PC-3 (cell line): ENCODE measurements at regions not wholly inside any gene's neighbourhood (a gene's known extent, or its start where the extent isn't known, plus 50 kb on each side); places are given as distances from the start of the nearest gene placed in this dataset.

ENCODE experiments used
- CTCF ChIP-seq: fragments of 300-600 bp; sonication (generic); conservative IDR thresholded peaks from 2 replicates; pipeline ENCODE4 v1.5.1; 2017; ENCODE audit warnings: antibody characterized with exemption, low read depth, mild to moderate bottlenecking, low read length
- EZH2phosphoT487 ChIP-seq: fragments of 300-600 bp; sonication (generic); IDR thresholded peaks from 2 replicates; pipeline ENCODE4 v1.6.1; 2018; ENCODE audit warnings: mild to moderate bottlenecking, antibody characterized with exemption, low read length, borderline replicate concordance

- TF ChIP-seq CTCF (no peak), EZH2phosphoT487 (no peak)
Observed at GRCh38 chr16:54204756-54205155, 81.8 kb downstream of the IRX3 start.
